A549 (cell line): ENCODE measurements at regions not wholly inside any gene's neighbourhood (a gene's known extent, or its start where the extent isn't known, plus 50 kb on each side); places are given as distances from the start of the nearest gene placed in this dataset.

Source experiments
- ATAC-seq, 2 experiments: fragments of 200-7000 bp in 1 of 2; fragments of >200 bp in 1 of 2; cut with Nextera tagmentation in 1 of 2; cut with Tn5 transposase in 1 of 2; 3 replicates each; pipeline versions ENCODE4 v1.8.0 to v1.9.1; 2018 to 2020; ENCODE audit warnings: mild to moderate bottlenecking in 1 of 2, moderate library complexity in 1 of 2
- CTCF ChIA-PET: fragments of 300-600 bp; sonication (Branson Sonifier 250); formaldehyde crosslinking; extraction: SDS; loops from one replicate; lab custom pipeline; 2021; ENCODE audit warnings: antibody characterized with exemption, inconsistent platforms; lab: Yijun Ruan, JAX
- POLR2A ChIA-PET: fragments of 350-600 bp; formaldehyde crosslinking; extraction: SDS; loops from one replicate; lab custom pipeline; 2021; ENCODE audit warnings: antibody characterized with exemption, inconsistent platforms; lab: Yijun Ruan, JAX
- DNase-seq, 2 experiments: peaks; one replicate each; pipeline versions ENCODE4 v3.0.0 to v3.0.0-alpha.2; 2011 to 2016; ENCODE audit warnings: low read depth in 1 of 2, low spot score in 1 of 2
- FAIRE-seq: peaks from 2 replicates; lab custom pipeline; 2011; peaks lifted over from hg19 to GRCh38; lab: Jason Lieb, UNC
- H3K27ac ChIP-seq, 2 experiments: fragments of >200 bp; sonication (Bioruptor Twin); formaldehyde crosslinking; 3 replicates each; pipeline ENCODE4 v1.5.1; 2016 to 2017
- H3K4me1 ChIP-seq: fragments of >200 bp; sonication (Bioruptor Twin); formaldehyde crosslinking; 3 replicates; pipeline ENCODE4 v1.6.1; 2016
- H3K4me2 ChIP-seq: fragments of >200 bp; sonication (Bioruptor Twin); formaldehyde crosslinking; 3 replicates; pipeline ENCODE4 v1.6.1; 2016
- H3K4me3 ChIP-seq: fragments of >200 bp; sonication (Bioruptor Twin); formaldehyde crosslinking; 3 replicates; pipeline ENCODE4 v1.5.1; 2016
- H3K9me3 ChIP-seq: fragments of >200 bp; sonication (Bioruptor Twin); formaldehyde crosslinking; 3 replicates; pipeline ENCODE4 v1.6.1; 2016
- BHLHE40 ChIP-seq: IDR thresholded peaks from 2 replicates; pipeline ENCODE4 v1.6.1; 2012; ENCODE audit warnings: low read depth, low read length, inconsistent platforms
- CBX2 ChIP-seq: fragments of 200-600 bp; sonication (generic); IDR thresholded peaks from 2 replicates; pipeline ENCODE4 v1.6.1; 2016; ENCODE audit warnings: low read depth, mild to moderate bottlenecking, borderline replicate concordance
- CBX8 ChIP-seq: fragments of 200-600 bp; sonication (generic); IDR thresholded peaks from 2 replicates; pipeline ENCODE4 v1.6.1; 2016
- CEBPB ChIP-seq, 2 experiments: fragments of >200 bp in 1 of 2; sonication (Bioruptor Twin) in 1 of 2; formaldehyde crosslinking in 1 of 2; IDR thresholded peaks; 2 replicates each; pipeline ENCODE4 v1.6.1; 2012 to 2016
- CHD2 ChIP-seq: fragments of 150-350 bp; IDR thresholded peaks from 2 replicates; pipeline ENCODE4 v1.6.1; 2014; ENCODE audit warnings: low read length; ENCODE audit not compliant: partially characterized antibody
- CHD4 ChIP-seq: fragments of 200-600 bp; sonication (generic); IDR thresholded peaks from 2 replicates; pipeline ENCODE4 v1.6.1; 2016; ENCODE audit warnings: antibody characterized with exemption, mild to moderate bottlenecking, borderline replicate concordance
- HES2 ChIP-seq: fragments of >200 bp; sonication (Bioruptor Twin); formaldehyde crosslinking; IDR thresholded peaks from 2 replicates; pipeline ENCODE4 v1.6.1; 2016
- HOXA7 ChIP-seq: fragments of 250-450 bp; sonication (Bioruptor Pico); IDR thresholded peaks from 2 replicates; pipeline ENCODE4 v1.5.0; 2020; ENCODE audit warnings: mild to moderate bottlenecking, moderate library complexity
- HOXB13 ChIP-seq: fragments of 250-450 bp; sonication (Bioruptor Pico); IDR thresholded peaks from 2 replicates; pipeline ENCODE4 v1.5.0; 2020; ENCODE audit warnings: low read depth, mild to moderate bottlenecking, moderate library complexity
- JUNB ChIP-seq: fragments of >200 bp; sonication (Bioruptor Twin); formaldehyde crosslinking; IDR thresholded peaks from 2 replicates; pipeline ENCODE4 v1.6.1; 2016
- KDM1A ChIP-seq: fragments of 200-600 bp; sonication (generic); IDR thresholded peaks from 2 replicates; pipeline ENCODE4 v1.6.1; 2016; ENCODE audit warnings: low read depth, mild to moderate bottlenecking
- MAFK ChIP-seq: fragments of 450-650 bp; IDR thresholded peaks from 2 replicates; pipeline ENCODE4 v1.6.1; 2014; ENCODE audit not compliant: partially characterized antibody
- MAZ ChIP-seq: fragments of 150-350 bp; IDR thresholded peaks from 2 replicates; pipeline ENCODE4 v1.6.1; 2014; ENCODE audit warnings: antibody characterized with exemption, low read depth, low read length, borderline replicate concordance
- NFE2L2 ChIP-seq: fragments of 150-350 bp; conservative IDR thresholded peaks from 2 replicates; pipeline ENCODE4 v1.6.1; 2014; ENCODE audit warnings: low read length
- RAD21 ChIP-seq, 2 experiments: fragments of >200 bp in 1 of 2; sonication (Bioruptor Twin) in 1 of 2; formaldehyde crosslinking in 1 of 2; IDR thresholded peaks in 1 of 2; conservative IDR thresholded peaks in 1 of 2; 2 replicates in 1 of 2; 3 replicates in 1 of 2; pipeline ENCODE4 v1.6.1; 2012 to 2018; ENCODE audit warnings: inconsistent platforms in 1 of 2
- RARB ChIP-seq: fragments of 250-450 bp; sonication (Bioruptor Pico); IDR thresholded peaks from 2 replicates; pipeline ENCODE4 v1.8.0; 2021; ENCODE audit warnings: mild to moderate bottlenecking, moderate library complexity
- RCOR1 ChIP-seq: fragments of 150-350 bp; IDR thresholded peaks from 2 replicates; pipeline ENCODE4 v1.6.1; 2014; ENCODE audit warnings: antibody characterized with exemption, low read length, low read depth
- RNF2 ChIP-seq: fragments of 200-600 bp; sonication (generic); IDR thresholded peaks from 2 replicates; pipeline ENCODE4 v1.6.1; 2016; ENCODE audit warnings: low read depth, mild to moderate bottlenecking, antibody characterized with exemption, moderate library complexity, borderline replicate concordance
- SREBF2 ChIP-seq: fragments of 450-650 bp; IDR thresholded peaks from 2 replicates; pipeline ENCODE4 v1.6.1; 2014; ENCODE audit warnings: mild to moderate bottlenecking, moderate library complexity
- TP53 ChIP-seq: fragments of 250-450 bp; sonication (Bioruptor Pico); IDR thresholded peaks from 2 replicates; pipeline ENCODE4 v1.5.0; 2021; ENCODE audit warnings: mild to moderate bottlenecking, moderate library complexity
- USF2 ChIP-seq: fragments of 450-650 bp; IDR thresholded peaks from 2 replicates; pipeline ENCODE4 v1.6.1; 2014; ENCODE audit warnings: antibody characterized with exemption
- ZC3H11A ChIP-seq: fragments of 450-650 bp; IDR thresholded peaks from 2 replicates; pipeline ENCODE4 v1.6.1; 2014; ENCODE audit warnings: antibody characterized with exemption, mild to moderate bottlenecking
- ZFP36 ChIP-seq: fragments of 450-650 bp; IDR thresholded peaks from 2 replicates; pipeline ENCODE4 v1.6.1; 2014; ENCODE audit warnings: borderline replicate concordance; ENCODE audit not compliant: partially characterized antibody
- ZNF302 ChIP-seq: fragments of 250-450 bp; sonication (Bioruptor Pico); IDR thresholded peaks from 2 replicates; pipeline ENCODE4 v1.9.0; 2021; ENCODE audit warnings: inconsistent platforms, mild to moderate bottlenecking, moderate library complexity
- ZSCAN20 ChIP-seq: fragments of 250-450 bp; sonication (Bioruptor Pico); IDR thresholded peaks from 2 replicates; pipeline ENCODE4 v1.8.0; 2022; ENCODE audit warnings: mild to moderate bottlenecking, moderate library complexity
- WGBS: methylation state at CpG from one replicate; pipeline ENCODE4 v1.1.6; 2017; ENCODE audit errors: missing lambda C conversion rate; 5-methylcytosine and 5-hydroxymethylcytosine counted together
- TF ChIP-seq, protein P1 (sequence below): fragments of 200-600 bp; sonication (generic); IDR thresholded peaks from 2 replicates; pipeline ENCODE4 v1.6.1; 2016; ENCODE audit warnings: antibody characterized with exemption, mild to moderate bottlenecking, moderate library complexity

- no peaks in the 10 kb centered on the region for H3K4me1 ChIP-seq
- FAIRE-seq (no peak), ATAC-seq (no peak), DNase-seq (no peak)
- ChIA-PET CTCF (no interaction called here), POLR2A (no interaction called here)
- TF ChIP-seq CBX8 = no peak
- no peak for TF ChIP-seq TP53
- TF ChIP-seq, protein P1, sequence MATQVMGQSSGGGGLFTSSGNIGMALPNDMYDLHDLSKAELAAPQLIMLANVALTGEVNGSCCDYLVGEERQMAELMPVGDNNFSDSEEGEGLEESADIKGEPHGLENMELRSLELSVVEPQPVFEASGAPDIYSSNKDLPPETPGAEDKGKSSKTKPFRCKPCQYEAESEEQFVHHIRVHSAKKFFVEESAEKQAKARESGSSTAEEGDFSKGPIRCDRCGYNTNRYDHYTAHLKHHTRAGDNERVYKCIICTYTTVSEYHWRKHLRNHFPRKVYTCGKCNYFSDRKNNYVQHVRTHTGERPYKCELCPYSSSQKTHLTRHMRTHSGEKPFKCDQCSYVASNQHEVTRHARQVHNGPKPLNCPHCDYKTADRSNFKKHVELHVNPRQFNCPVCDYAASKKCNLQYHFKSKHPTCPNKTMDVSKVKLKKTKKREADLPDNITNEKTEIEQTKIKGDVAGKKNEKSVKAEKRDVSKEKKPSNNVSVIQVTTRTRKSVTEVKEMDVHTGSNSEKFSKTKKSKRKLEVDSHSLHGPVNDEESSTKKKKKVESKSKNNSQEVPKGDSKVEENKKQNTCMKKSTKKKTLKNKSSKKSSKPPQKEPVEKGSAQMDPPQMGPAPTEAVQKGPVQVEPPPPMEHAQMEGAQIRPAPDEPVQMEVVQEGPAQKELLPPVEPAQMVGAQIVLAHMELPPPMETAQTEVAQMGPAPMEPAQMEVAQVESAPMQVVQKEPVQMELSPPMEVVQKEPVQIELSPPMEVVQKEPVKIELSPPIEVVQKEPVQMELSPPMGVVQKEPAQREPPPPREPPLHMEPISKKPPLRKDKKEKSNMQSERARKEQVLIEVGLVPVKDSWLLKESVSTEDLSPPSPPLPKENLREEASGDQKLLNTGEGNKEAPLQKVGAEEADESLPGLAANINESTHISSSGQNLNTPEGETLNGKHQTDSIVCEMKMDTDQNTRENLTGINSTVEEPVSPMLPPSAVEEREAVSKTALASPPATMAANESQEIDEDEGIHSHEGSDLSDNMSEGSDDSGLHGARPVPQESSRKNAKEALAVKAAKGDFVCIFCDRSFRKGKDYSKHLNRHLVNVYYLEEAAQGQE = no peak
- no peak for TF ChIP-seq ZC3H11A
- TF ChIP-seq ZFP36 = no peak
- TF ChIP-seq USF2 = no peak
- TF ChIP-seq HOXA7 (CRISPR knock-in tag) = no peak
- TF ChIP-seq RAD21 (conservative IDR thresholded peaks at IDR 0.05 in 1 of 2, IDR thresholded peaks at IDR 0.05 in 1 of 2) = no peak
- WGBS = 52% methylated on average over 4 of the region's 4 CpGs
- H3K27ac ChIP-seq = no peak overlapping the region
- H3K4me3 ChIP-seq = no peak overlapping the region
- no peaks in the 10 kb centered on the region for H3K9me3 ChIP-seq
- H3K4me2 ChIP-seq = no peak overlapping the region
Observed at GRCh38 chr18:11304928-11305327, 155.6 kb upstream of the PIEZO2 start.

- Histone ChIP-seq H3K27ac (no peak overlapping the region), H3K4me1 (no peaks in the 10 kb centered on the region), H3K9me3 (no peaks in the 10 kb centered on the region), H3K4me3 (no peak overlapping the region), H3K4me2 (no peak overlapping the region)
- POLR2A ChIA-PET = no interaction called here
- 0% methylated on average over 1 of the region's 1 CpG for WGBS
- ATAC-seq = no peak
- DNase-seq = no peak
- TF ChIP-seq HOXB13 (CRISPR knock-in tag) (no peak), ZNF302 (no peak), CBX2 (no peak), MAZ (no peak), RNF2 (no peak), HES2 (no peak), KDM1A (no peak), CHD2 (no peak)
- FAIRE-seq = no peak
- CTCF ChIA-PET = interaction anchor here (1.6 kb wide), 1 partner anchor 13 kb away, joined by 9 read pairs; no protein-coding TSS in a partner anchor
Observed at GRCh38 chr18:11296946-11297345, 147.6 kb upstream of the PIEZO2 start.

- CTCF ChIA-PET = interaction anchor here (1.1 kb wide), 1 partner anchor 16 kb away, joined by 5 read pairs; no protein-coding TSS in a partner anchor
- 0% methylated on average over 2 of the region's 2 CpGs for WGBS
- FAIRE-seq = no peak
Observed at GRCh38 chr18:11293794-11294193, 144.4 kb upstream of the PIEZO2 start.

GRCh38 chr18:11290786-11291185, 141.4 kb upstream of the PIEZO2 start:
- DNase-seq (no peak), ATAC-seq (no peak), FAIRE-seq (no peak)
- Histone ChIP-seq H3K4me1 (no peaks in the 10 kb centered on the region), H3K9me3 (no peaks in the 10 kb centered on the region), H3K4me2 (no peak overlapping the region), H3K27ac (no peak overlapping the region), H3K4me3 (no peak overlapping the region)
- 51% methylated on average over 3 of the region's 3 CpGs for WGBS
- ChIA-PET CTCF (interaction anchor here (1.5 kb wide), 1 partner anchor 20 kb away, joined by 6 read pairs; no protein-coding TSS in a partner anchor), POLR2A (no interaction called here)
- TF ChIP-seq RCOR1 (no peak), MAFK (no peak), BHLHE40 (no peak), NFE2L2 (no peak), ZSCAN20 (CRISPR knock-in tag) (no peak), CHD2 (no peak), CHD4 (no peak), JUNB (no peak), RARB (CRISPR knock-in tag) (no peak), CEBPB (IDR thresholded peaks at IDR 0.05) (no peak)

More at GRCh38 chr18:11293794-11294193, 144.4 kb upstream of the PIEZO2 start:
- no peaks in the 10 kb centered on the region for H3K9me3 ChIP-seq
- H3K4me1 ChIP-seq = no peaks in the 10 kb centered on the region
- no peak for TF ChIP-seq SREBF2
- ATAC-seq = no peak
- DNase-seq = no peak
- no peak overlapping the region for H3K4me2 ChIP-seq
- no peak overlapping the region for H3K27ac ChIP-seq
- POLR2A ChIA-PET = no interaction called here
- H3K4me3 ChIP-seq = no peak overlapping the region
